ENCODE measurements at regions not wholly inside any gene's neighbourhood (a gene's known extent, or its start where the extent isn't known, plus 50 kb on each side); places are given as distances from the start of the nearest gene placed in this dataset.

DNA sequence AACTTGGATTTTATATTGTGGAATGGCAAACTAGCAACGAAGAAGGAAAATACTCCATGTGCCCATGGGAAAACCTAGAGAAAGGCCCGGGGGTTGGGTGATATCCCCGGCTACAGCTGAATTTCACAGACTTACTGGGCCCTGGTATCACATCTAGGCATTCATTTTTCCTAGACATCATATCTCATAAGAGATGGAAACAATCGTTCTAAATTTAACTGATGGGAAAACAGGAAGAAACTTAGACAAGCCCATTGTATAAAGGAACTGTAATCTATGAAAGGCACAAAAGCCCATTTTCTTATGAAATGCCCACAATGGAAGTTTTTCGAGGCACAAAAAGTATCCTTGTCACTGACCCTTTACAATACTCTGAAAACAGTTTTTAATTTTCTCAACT is 407.9 kb upstream of the LYPLAL1 start:
- Histone ChIP-seq H3K9me3 (no peaks in the 10 kb centered on the region), H3K36me3 (no peaks in the 10 kb centered on the region), H3K4me3 (no peak overlapping the region), H3K4me1 (no peaks in the 10 kb centered on the region), H3K27ac (no peak overlapping the region), H3K27me3 (replicated peaks in 1 of 7) (no peaks in the 10 kb centered on the region)
- no peak for DNase-seq
- 16 to 37% (median 23%) methylated on average over 5 of the region's 5 CpGs for WGBS, 5 donors
- intact Hi-C loops (cut with DNase I; ENCODE audit: low total_unique reads), result no loop called here
- TF ChIP-seq POLR2A (IDR thresholded peaks at IDR 0.05), result no peak
- TF ChIP-seq, protein P1, sequence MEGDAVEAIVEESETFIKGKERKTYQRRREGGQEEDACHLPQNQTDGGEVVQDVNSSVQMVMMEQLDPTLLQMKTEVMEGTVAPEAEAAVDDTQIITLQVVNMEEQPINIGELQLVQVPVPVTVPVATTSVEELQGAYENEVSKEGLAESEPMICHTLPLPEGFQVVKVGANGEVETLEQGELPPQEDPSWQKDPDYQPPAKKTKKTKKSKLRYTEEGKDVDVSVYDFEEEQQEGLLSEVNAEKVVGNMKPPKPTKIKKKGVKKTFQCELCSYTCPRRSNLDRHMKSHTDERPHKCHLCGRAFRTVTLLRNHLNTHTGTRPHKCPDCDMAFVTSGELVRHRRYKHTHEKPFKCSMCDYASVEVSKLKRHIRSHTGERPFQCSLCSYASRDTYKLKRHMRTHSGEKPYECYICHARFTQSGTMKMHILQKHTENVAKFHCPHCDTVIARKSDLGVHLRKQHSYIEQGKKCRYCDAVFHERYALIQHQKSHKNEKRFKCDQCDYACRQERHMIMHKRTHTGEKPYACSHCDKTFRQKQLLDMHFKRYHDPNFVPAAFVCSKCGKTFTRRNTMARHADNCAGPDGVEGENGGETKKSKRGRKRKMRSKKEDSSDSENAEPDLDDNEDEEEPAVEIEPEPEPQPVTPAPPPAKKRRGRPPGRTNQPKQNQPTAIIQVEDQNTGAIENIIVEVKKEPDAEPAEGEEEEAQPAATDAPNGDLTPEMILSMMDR (IDR thresholded peaks at IDR 0.05 in 8 of 11, conservative IDR thresholded peaks at IDR 0.05 in 3 of 11), result no peak
- TF ChIP-seq POLR2AphosphoS5 (IDR thresholded peaks at IDR 0.05), result no peak

DNA sequence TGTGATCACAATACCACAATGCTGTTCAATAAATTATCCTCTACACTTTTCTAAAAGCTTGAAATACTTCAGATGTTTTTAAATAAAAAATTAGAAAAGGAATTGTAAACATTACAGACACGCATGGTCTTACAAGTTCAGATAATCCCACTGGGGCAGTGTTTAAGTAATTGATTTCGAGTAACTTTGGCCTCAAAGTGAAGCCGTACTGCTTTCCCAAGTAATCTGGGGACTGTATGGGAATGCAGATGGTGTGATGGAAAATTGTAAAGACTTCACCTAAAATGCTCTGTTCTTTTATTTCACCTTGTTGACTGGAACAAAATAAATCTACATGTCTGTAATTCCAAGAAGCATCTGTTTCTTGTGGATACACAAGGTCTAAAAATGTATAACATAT is 401.7 kb upstream of the LYPLAL1 start:
- Histone ChIP-seq H3K4me1 (no peaks in the 10 kb centered on the region), H3K36me3 (no peaks in the 10 kb centered on the region), H3K27me3 (replicated peaks in 1 of 7) (no peaks in the 10 kb centered on the region), H3K9me3 (no peaks in the 10 kb centered on the region), H3K27ac (no peak overlapping the region), H3K4me3 (no peak overlapping the region)
- DNase-seq, result no peak
- WGBS, 5 donors, result 86 to 98% (median 90%) methylated on average over 3 of the region's 3 CpGs
- TF ChIP-seq POLR2AphosphoS5 (IDR thresholded peaks at IDR 0.05) (no peak), POLR2A (IDR thresholded peaks at IDR 0.05) (no peak)
- TF ChIP-seq, protein P1 (IDR thresholded peaks at IDR 0.05 in 8 of 11, conservative IDR thresholded peaks at IDR 0.05 in 3 of 11), result no peak
- intact Hi-C loops (cut with DNase I; ENCODE audit: low total_unique reads), result no loop called here

DNA sequence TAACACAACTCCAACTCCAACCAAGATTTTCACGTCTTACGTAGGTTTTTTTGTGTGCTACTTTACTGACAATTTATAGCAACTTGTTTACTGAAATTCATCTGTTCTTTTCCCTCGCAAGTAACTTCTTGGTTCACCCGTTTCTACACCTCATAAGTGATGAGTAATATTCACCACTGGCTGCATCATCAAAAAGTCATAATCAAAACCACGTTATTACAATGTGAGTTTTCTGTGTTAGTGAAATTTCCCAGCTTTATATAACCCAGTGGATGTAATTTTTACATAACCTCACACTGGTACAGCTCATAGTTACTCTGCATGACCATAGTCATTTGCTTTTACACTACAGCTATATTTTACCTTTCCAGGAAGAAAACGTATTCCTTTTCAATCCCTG is 401.1 kb upstream of the LYPLAL1 start:
- intact Hi-C loops (cut with DNase I; ENCODE audit: low total_unique reads), result no loop called here
- H3K9me3 ChIP-seq, result no peaks in the 10 kb centered on the region
- H3K36me3 ChIP-seq, result no peaks in the 10 kb centered on the region
- no peak overlapping the region for H3K4me3 ChIP-seq
- H3K4me1 ChIP-seq, result no peaks in the 10 kb centered on the region
- 70 to 79% (median 73%) methylated on average over 6 of the region's 6 CpGs for WGBS, 5 donors
- no peaks in the 10 kb centered on the region for H3K27me3 ChIP-seq (replicated peaks in 1 of 7)
- no peak overlapping the region for H3K27ac ChIP-seq
- no peak for DNase-seq
- TF ChIP-seq POLR2AphosphoS5 (IDR thresholded peaks at IDR 0.05) (no peak), POLR2A (IDR thresholded peaks at IDR 0.05) (no peak)
- TF ChIP-seq, protein P1 (IDR thresholded peaks at IDR 0.05 in 8 of 11, conservative IDR thresholded peaks at IDR 0.05 in 3 of 11), result no peak

DNA sequence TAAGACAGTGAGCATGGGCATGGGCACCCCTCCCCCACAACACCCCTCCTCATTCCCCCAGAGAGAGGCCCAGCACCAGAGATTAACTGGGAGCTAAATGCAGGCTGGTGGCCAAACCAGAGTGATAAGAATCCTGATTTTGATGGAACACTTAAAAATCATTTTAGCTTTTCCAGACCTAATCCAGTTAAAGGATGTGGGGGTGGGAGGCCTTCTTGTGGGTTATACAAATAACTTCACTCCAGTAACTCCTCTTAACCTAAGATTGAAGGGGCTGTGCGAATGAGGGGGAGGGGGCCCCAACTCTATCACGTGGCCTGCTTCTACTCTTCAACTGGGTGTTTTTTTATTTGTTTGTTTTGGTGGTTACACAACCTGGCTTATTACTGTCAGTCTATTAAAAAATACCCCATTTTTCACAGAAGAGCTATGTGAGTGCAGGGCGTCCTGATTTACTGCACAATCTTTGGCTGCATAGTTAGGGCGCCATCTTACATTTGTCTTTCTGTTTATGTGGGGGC is 398.1 kb upstream of the LYPLAL1 start:
- Histone ChIP-seq H3K4me3 (no peak overlapping the region), H3K36me3 (no peaks in the 10 kb centered on the region), H3K4me1 (no peaks in the 10 kb centered on the region), H3K27ac (no peak overlapping the region), H3K27me3 (replicated peaks in 1 of 7) (no peaks in the 10 kb centered on the region), H3K9me3 (no peaks in the 10 kb centered on the region)
- TF ChIP-seq POLR2AphosphoS5 (IDR thresholded peaks at IDR 0.05), result no peak
- TF ChIP-seq POLR2A (IDR thresholded peaks at IDR 0.05), result no peak
- TF ChIP-seq, protein P1 (IDR thresholded peaks at IDR 0.05 in 8 of 11, conservative IDR thresholded peaks at IDR 0.05 in 3 of 11), result no peak
- intact Hi-C loops (cut with DNase I; ENCODE audit: low total_unique reads), result no loop called here
- no peak for DNase-seq
- WGBS, 5 donors, result 63 to 70% (median 68%) methylated on average over 4 of the region's 4 CpGs
